NCI-H510A treated with DMSO at 0.1 percent for 48 hours (cell line): ENCODE measurements at regions not wholly inside any gene's neighbourhood (a gene's known extent, or its start where the extent isn't known, plus 50 kb on each side); places are given as distances from the start of the nearest gene placed in this dataset.

Experiments used
- DNase-seq: peaks from one replicate; lab custom pipeline; 2025; lab: John Stamatoyannopoulos, UW

GRCh38 chr7:116310141-116310540 is 99.8 kb downstream of the TES start:
- no peak for DNase-seq

DNA sequence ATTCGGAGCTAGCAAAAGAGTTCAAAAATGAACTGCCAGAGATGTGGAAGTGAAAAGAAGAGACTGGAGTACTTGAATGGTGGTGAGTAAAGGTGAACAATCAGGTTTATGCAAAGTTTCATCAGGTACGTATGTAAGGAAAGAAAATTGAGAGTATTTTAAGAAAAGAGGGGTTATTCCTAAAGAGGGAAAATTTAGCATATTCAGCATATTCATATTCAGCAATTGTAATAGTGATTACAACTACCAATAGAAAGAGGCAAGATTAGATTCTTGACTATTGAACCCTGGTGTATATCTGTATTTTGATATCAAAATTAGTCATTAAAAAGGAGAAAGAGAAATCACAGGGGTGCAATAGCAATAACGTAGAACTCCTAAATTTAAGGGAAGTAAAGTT is 100.9 kb downstream of the TES start:
- no peak for DNase-seq

DNA sequence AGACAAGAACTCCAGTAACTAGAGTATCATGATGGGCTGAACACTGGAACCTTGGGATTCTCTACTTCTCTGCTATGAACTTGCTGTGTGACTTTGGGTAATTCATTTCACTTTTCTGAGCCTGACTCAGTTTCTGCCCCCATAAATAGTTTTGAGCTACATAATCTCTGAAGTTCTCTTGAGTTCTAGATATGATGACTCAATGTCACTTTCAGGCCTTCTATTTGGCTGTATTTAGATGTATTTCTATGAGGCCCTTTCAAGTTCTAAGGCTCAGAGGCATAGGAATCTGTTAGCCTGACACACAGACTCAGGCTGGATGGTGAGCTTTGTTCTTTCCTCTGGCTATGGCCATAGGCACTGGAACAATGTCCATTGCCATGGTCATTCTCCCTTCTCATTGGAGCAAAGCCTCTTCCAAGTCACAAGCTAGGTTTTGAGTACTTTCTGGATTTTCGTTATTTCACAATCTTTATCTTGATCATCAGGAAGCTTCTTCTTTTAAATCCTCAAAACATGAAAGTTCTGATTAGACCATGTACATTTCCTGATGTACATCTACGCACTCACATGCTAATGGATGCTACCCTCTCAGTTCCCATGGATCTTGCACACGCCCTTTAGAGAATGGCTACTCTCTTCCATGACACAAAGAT is 101.6 kb downstream of the TES start:
- no peak for DNase-seq

DNA sequence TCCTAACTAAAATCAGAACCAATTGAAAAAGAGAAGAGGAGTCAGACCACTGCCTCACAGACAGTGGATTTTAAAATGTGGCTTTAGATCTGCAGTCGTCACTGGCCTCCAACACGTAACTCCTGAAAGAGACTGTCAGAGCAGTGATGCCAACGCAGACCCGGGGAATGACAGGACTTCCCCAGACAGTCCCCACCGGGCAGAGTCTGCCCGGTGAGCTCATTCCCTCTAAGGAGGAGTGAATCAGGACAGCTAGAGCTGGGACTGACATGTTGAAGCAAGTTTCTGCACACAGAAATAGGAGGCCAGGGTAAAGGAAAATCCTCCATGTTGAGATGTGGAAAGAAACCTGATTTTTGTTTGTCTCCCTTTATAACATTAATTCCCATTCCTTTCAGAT is 105.0 kb downstream of the TES start:
- DNase-seq: no peak

DNA sequence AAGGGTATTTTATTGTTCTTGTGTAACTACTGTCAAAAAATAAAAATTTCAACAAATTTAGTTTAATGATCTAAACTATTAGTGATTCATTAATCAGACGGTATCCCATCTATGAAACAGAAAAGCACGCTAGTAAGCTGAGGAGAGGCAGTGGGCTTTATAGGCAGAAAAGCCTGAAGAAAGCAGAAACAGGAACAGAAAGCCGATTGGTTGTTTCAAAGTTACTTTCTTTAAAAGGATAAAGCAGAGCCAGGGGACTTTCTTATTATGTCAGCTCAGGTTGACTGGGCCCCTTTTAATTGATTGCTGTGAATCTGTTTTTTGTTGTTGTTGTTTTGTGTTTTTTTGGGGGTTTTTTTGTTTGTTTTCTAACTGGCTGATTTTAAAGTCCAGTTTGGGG is 105.5 kb downstream of the TES start:
- no peak for DNase-seq

DNA sequence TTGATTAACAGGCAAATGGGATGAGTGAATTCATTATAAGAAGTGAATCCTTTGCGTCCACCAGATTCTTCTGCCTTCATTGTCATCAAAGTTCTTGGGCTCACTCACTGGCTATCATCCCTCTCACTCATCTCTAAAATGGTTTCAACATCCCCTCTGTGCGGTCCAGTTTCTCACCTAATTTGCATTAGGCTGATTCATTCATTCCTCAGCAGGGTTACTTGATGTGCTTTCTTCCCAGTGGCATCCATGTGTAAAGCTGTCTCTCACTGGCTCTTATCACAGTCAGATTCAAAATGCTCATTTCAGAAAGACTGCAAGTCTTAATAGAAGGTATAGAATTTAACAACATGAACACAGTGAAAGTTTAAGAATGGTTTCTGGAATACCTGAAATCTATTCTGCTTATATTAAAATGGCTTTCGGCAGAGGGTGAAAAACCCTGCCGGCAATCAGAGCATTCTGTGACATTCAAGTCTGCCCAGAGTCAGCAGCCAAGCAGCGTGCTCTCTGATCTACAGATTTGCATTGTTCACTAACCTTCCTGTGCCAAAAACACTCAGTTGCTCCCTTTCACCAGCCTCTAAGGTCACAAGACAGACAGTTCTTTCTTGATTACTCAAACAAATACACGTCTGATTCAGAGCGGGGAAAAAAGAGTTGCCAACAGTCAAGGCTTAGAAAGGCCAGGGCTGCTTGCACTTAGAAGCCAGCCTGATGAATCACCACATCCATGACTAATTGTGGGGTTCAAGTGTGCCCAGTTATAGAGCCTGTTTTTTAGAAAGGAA is 106.7 kb downstream of the TES start:
- no peak for DNase-seq

- no peak for DNase-seq
Measured at GRCh38 chr7:116317907-116318306, 107.6 kb downstream of the TES start.

- no peak for DNase-seq
Measured at GRCh38 chr7:116322541-116322940, 112.2 kb downstream of the TES start.

DNA sequence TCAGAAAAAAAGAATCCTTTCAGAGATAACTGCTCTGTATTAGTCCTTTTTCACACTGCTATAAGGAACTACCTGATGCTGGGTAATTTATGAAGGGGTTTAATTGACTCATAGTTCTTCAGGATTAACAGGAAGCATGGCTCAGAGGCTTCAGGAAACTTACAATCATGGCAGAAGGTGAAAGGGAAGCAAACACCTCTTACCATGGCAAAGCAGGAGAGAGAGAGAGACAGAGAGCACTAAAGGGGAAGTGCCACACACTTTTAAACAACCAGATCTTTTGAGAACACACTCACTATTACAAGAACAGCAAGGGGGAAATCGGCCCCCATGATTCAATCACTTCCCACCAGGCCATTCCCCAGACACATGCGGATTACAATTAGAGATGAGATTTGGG is 114.2 kb downstream of the TES start:
- no peak for DNase-seq

DNA sequence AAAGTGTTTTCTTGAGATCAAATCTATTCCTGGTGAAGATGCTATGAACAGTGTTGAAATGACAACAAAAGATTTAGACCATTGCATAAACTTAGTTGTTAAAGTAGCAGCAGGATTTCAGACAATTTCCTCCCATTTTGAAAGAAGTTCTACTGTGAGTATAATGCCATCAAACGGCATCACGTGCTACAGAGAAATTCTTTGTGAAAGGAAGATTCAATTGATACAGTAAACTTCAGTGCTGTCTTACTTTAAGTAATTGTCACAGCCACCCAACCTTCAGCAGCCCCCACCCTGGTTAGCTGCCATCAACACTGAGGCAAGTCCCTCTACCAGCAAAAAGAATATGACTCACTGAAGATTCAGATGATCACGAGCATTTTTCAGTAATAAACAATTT is 115.2 kb downstream of the TES start:
- DNase-seq: no peak

GRCh38 chr7:116327135-116327534 is 116.8 kb downstream of the TES start:
- no peak for DNase-seq

GRCh38 chr7:116327752-116328151 is 117.4 kb downstream of the TES start:
- DNase-seq: no peak

- no peak for DNase-seq
Measured at GRCh38 chr7:116328161-116328560, 117.8 kb downstream of the TES start.

- no peak for DNase-seq
Measured at GRCh38 chr7:116329686-116330503, 119.6 kb downstream of the TES start.

GRCh38 chr7:116331020-116331419 is 120.7 kb downstream of the TES start:
- DNase-seq: no peak

DNA sequence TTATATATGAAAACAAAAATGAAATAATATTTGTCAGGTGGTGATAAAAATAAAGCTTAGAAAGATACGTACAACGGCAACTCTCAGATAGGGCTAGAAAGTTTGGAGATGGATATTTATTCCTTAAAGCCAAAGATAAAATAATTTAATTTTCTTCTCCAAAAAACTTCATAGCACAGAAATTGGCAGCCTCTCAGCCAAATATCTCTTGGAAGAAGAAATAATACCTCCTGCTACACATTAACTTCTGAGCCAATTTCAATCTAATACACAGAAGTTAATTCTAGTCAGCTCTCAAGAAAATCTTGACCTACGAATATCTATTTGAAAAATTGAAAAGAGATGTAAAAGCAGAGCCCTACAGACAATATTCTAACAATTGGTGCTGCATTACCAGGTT is 122.4 kb downstream of the TES start:
- DNase-seq: no peak

DNA sequence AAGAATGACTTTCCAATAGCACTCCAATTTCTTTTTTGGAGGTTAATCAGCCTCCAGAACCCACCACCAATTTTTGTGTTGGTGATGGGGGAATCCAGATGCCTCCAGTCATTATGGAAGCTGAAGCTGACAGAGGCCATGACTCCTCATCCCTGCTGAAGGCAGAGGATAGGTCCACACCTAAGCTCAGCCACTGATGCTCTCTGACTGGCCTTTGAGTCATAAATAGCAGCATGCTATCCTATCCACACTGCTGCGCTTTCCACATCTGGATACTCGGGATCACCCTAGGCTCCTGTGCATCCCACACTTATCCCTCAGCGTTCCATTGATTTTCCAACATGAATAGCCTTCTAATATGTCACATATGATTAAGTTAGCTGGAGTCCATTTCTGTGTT is 124.2 kb downstream of the TES start:
- DNase-seq: no peak

DNA sequence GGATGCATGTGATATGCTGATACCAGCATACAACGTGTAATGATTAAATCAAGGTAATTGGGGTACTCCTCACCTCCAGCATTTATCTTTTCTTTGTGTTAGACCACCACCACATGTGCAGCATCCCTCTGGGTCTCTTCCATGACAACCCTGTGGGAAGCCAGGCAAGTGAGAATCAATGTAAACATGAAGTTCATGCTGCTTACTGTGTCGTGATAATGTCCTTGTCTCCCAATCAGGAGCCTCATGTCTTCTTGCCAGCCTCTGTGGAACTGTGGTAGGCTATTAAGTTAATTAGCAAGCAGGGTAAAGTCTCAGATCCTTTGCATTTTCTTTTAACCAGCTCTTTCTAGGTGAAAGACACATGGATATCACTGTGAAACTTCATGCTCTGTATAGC is 126.7 kb downstream of the TES start:
- DNase-seq: no peak

DNA sequence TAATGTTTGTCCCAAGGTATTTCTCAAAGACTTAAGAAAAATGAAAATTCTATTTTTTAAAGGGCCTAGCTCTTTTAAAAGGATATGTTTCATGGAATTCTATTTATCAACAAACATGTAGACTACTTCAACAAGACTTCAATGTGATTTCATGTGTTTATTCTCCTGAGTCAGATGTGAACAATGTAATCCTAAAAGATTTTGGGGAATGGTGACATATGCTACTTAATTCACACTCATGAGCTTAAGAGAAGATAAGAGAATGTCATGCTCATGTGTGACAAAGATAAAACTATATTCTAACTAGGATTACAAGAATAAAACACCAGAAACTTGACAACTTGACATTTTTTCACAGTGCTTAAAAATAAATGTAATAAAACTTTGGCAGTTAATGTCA is 127.5 kb downstream of the TES start:
- DNase-seq: no peak

GRCh38 chr7:116339564-116339963 is 129.2 kb downstream of the TES start:
- DNase-seq: no peak

- DNase-seq: no peak
Measured at GRCh38 chr7:116340201-116340847, 130.0 kb downstream of the TES start.
